ENCODE measurements at regions not wholly inside any gene's neighbourhood (a gene's known extent, or its start where the extent isn't known, plus 50 kb on each side); places are given as distances from the start of the nearest gene placed in this dataset.
"Not testable (repeated sequence)": the region's sequence is repeated elsewhere in the genome, so short reads cannot be mapped to it uniquely, and the experiment has no call there.

GRCh38 chr11:25775603-25776002, 556.3 kb upstream of the ANO3 start:
- DNase-seq = no peak

- no peak for DNase-seq
Measured at GRCh38 chr11:25776238-25776637, 555.7 kb upstream of the ANO3 start.

GRCh38 chr11:25777343-25777742, 554.6 kb upstream of the ANO3 start:
- no peak for DNase-seq

DNA sequence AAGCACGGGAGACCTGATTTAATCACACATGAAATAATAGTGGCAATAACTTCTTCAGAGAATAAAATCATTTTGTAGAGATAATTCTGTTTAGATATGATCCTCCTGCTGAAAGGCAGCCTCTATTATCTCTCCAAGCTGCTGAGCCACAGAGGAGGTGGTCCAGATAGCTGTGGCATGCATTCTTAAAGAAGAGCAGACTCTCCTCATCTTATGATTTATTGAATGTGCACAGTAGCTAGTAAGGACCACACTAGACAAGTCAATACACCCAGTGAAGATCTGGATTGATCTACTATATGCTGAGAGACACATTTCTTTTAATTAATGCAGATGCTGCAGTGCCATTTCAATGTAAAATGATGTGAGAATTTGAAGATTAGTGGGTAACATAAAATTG, 552.9 kb upstream of the ANO3 start:
- DNase-seq = no peak

- no peak for DNase-seq
Measured at GRCh38 chr11:25787416-25787815, 544.5 kb upstream of the ANO3 start.

DNA sequence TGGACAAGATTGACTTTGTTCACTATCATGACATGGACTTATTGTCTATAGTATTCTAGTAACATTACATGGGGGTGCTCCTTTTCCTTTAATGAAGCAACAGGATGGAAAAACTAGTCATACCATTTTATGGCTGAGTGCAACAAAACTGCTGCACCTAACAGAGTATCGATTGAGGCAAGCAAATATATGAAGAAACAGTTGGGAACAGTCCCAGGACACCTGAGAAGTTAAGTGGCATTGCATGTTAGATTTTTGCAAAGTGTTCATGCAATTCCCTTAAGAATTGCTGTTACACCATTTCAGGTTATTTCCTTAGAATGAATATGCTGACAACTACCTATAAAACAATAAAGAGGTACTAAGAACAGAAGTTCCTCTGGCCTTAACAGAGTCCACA, 541.5 kb upstream of the ANO3 start:
- no peak for DNase-seq

GRCh38 chr11:25793637-25794036, 538.3 kb upstream of the ANO3 start:
- no peak for DNase-seq

DNA sequence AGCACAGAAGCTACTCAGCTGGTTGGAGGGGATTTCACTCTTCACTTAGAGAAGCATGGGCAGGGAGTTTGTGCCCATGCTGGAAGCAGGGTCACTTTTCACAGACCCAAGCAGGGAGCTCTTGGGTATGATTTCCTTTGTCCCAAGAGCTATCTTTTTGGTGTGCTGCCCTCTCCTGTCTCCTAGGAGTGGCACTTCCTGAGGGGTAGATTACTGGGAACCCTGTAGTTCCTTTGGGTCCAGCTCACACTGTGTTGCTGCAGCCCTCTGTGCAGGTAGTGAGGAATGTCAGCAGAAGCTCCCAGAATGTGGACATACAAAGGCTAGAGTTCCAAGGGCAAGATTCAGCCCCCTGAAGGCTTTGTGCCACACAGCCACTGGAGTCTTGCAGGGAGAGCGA, 537.1 kb upstream of the ANO3 start:
- no peak for DNase-seq

DNA sequence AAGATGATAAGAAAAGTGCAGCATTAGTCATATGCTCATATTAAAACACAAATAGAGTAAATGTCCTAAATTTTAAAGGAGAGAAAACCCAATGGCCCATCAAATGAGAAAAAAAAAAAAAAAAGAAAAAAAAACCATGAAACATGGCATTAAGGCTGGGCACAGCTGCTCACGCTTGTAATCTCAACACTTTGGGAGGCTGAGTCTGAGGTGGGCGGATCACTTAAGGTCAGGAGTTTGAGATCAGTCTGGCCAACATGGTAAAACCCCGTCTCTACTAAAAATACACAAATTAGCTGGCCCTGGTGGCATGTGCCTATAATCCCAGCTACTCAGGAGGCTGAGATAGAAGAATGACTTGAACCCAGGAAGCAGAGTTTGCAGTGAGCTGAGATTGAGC, 515.5 kb upstream of the ANO3 start:
- DNase-seq = no peak

- DNase-seq = no peak
Measured at GRCh38 chr11:25824688-25825087, 507.2 kb upstream of the ANO3 start.

GRCh38 chr11:25831485-25831884, 500.4 kb upstream of the ANO3 start:
- DNase-seq = not testable (repeated sequence)

DNA sequence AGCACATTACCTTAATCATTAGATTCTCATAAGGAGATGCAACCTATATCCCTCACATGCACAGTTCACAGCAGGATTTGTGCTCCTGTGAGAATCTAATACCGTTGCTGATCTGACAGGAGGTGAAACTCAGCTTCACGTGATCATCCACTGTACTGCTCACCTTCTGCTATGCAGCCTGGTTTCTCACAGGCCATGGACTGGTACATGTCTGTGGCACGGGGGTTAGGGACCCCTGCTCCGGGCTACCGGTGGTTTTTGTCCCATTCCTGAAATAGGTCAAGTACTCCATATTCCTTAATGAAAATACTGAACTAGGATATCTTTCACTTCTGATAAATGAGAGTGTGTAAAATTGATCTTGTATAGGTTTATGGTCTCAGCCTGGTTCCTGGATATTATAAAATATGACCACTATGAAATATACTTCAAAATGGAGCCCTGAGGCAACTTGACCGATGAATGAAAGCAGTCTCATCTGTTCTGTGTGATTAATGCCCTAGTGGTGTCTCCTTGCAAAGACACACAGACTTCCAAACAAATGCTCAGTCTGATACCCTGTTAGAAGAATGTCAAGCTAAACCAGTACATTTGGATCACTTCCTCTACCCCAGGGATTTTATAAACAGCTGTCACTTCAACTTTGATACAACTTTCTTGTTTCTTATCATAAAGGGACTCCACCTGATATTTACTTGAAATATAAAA, 492.9 kb upstream of the ANO3 start:
- no peak for DNase-seq

GRCh38 chr11:25844811-25845210, 487.1 kb upstream of the ANO3 start:
- DNase-seq = no peak

DNA sequence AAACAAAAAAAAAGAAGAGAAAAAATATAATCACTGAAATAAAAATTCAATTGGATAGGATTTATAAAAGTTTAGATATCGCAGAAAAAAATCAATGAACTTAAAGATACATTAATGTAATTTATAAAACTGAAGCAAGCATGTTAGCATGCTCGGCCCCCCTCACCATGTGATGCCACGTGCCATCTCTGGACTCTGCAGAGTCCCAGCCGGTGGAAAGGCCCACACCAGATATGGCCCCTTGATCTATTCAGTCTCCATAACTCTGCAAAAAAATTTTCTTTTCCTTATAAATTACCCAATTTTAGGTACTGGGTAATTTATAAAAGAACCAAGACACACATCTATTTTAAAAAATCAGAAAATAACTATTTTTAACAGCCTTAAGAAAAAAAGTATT, 476.0 kb upstream of the ANO3 start:
- DNase-seq = no peak

DNA sequence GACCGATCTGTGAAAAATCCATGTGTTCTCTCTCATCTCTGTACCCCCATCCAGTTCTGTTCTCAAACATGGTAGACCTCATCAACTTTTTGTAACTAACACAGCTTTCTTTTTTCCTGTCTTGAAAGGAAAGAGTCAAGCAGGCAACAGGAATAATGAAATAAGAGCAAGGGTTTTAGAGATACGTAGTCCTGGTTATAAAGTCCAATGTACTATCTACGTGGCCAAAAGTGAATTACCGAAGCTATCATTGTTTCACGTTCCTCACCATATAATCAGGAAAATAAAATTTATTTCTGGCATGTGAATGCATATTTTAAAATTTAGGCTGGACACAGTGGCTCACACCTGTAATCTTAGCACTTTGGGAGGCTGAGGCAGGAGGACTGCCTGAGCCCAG, 472.2 kb upstream of the ANO3 start:
- DNase-seq = no peak

DNA sequence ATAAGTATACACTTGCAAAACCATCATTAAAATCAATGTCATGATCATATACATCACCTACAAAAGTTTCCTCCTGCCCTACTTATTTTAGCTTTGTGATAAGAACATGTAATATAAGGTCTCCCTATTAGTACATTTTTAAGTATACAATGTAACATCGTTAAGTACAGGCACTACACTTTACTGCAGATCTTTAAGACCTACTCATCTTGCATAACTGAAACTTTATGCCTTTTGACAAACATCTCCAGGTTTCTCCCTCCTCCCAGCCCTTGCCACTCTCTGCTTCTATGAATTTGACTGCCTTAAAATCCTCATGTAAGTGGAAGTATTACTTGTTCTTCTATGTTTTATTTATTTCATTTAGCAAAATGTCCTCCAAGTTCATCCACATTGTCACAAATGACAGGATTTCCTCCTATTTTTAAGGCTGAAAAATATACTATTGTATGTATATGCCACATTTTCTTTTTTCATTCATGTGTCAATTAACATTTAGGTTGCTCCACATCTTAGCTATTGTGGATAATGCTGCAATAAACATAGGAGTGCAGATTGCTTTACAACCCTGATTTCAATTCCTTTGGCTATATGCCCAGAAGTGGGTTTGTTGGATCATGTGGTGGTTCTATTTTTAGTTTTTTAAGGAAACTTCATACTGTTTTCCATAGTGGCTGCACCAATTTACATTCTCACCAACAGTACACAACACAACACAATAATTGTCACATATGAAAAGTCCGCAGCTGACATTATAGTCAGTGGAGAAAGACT, 471.1 kb upstream of the ANO3 start:
- no peak for DNase-seq

- DNase-seq = no peak
Measured at GRCh38 chr11:25862159-25862558, 469.8 kb upstream of the ANO3 start.

DNA sequence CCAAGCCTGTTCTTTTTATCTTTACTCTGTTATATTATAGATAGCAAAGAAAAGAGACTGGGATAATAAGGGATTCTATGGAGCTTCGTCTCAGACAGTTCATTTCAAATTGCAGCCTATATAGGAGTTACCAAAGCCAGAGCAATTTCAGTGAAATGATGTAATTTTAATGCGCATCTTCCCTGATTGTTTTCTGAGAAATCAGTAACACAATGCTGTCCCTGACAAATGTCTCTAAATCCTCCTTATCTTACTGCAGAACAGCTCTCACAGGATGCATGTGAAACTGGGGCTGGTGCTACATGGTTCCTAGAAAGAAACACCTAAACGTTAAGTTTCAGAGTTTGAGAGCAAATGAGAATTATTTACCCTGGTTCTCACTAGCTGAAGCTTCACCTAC, 467.9 kb upstream of the ANO3 start:
- DNase-seq = no peak

GRCh38 chr11:25876456-25876965, 455.4 kb upstream of the ANO3 start:
- DNase-seq = no peak

DNA sequence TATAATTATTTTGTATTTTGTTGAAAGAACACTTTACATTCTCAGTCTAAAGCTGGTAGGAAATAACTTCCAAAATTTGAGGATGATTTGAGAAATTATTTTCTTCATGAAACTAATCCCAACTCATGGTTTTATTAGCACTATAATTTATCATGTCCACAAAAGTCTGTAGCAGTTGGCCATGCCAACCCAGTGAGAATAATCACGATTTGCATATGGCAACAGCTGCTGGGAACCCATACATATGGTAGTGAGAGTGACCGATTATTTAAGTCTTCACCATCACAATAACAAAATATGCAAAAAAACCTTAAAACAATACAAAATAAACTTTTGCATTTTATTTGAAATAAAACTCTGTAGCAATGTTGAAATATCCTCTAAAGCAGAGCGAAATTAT, 445.9 kb upstream of the ANO3 start:
- no peak for DNase-seq

DNA sequence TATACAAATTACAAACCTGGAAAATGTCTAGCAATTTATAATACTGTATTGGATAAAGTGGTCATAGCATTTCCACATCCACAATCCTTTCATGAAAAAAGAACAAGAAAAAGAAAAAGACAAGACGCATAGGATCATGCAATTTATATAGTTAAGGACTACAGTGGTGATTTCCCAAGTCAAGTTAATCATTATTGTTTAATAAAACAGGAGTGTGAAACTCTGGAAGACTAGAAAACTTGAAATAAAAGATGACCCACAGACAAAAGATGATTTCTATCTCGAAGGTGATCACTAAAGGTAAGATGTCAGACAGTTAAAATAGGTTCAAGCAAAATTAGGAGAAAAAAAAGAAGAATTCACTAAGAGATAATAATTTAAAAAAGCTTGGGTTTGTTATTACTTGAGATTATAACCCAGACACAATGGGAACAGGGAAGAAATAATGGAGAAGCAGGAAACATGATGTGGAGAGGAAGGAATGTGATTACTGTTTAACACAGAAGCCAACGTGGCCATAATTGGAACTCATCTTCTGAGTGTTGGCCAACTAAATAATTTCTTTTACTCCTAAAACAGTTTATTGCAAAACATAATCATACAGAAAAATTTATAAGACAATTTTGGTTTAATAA, 441.2 kb upstream of the ANO3 start:
- DNase-seq = no peak

- no peak for DNase-seq
Measured at GRCh38 chr11:25891960-25892359, 440.0 kb upstream of the ANO3 start.

GRCh38 chr11:25899617-25900160, 432.2 kb upstream of the ANO3 start:
- no peak for DNase-seq

DNA sequence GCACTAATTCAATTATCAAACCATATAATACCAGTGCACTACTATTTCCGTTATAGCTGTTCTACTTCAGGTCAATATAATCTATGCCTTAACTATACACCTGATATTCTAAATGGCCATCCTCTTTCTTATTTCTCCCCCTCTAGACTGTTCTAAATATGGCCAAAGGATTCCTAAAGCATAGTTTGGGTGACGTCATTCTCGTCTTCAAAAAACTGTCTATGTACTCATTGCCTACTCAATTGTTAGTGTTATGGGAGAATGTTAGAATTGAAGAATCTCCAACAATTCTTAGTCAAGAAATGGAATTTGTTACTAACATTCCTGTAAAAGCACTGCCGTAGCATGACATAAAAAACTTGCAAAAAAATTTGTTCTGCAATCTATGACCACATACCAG, 431.1 kb upstream of the ANO3 start:
- DNase-seq = no peak
